Osteoblast (primary cell): ENCODE measurements at regions not wholly inside any gene's neighbourhood (a gene's known extent, or its start where the extent isn't known, plus 50 kb on each side); places are given as distances from the start of the nearest gene placed in this dataset.

Experiments used
- DNase-seq: peaks from one replicate; pipeline ENCODE4 v3.0.0; 2011; ENCODE audit warnings: low spot score, mixed read lengths; ENCODE audit not compliant: insufficient read length; ENCODE audit errors: missing footprints
- H2AFZ ChIP-seq: 2 replicates; pipeline ENCODE4 v1.6.0; 2011; ENCODE audit warnings: mild to moderate bottlenecking, low read length
- H3K27ac ChIP-seq: 2 replicates; pipeline ENCODE4 v1.5.1; 2011; ENCODE audit warnings: mild to moderate bottlenecking, low read depth, low read length, moderate library complexity
- H3K27me3 ChIP-seq: 2 replicates; pipeline ENCODE4 v1.6.0; 2012; ENCODE audit warnings: mild to moderate bottlenecking, control low read depth, inconsistent platforms, low read length, moderate library complexity; ENCODE audit not compliant: insufficient read depth
- H3K36me3 ChIP-seq: 2 replicates; pipeline ENCODE4 v1.5.1; 2011; ENCODE audit warnings: mild to moderate bottlenecking, low read length, control low read depth, moderate library complexity; ENCODE audit not compliant: insufficient read depth
- H3K4me1 ChIP-seq: 2 replicates; pipeline ENCODE4 v1.5.1; 2011; ENCODE audit warnings: mild to moderate bottlenecking, low read length, control low read depth, moderate library complexity; ENCODE audit not compliant: insufficient read depth
- H3K4me2 ChIP-seq: 2 replicates; pipeline ENCODE4 v1.6.0; 2011; ENCODE audit warnings: mild to moderate bottlenecking, low read length; ENCODE audit not compliant: insufficient read depth
- H3K4me3 ChIP-seq: fragments of 200-600 bp; sonication (generic); 3 replicates; pipeline ENCODE4 v1.5.1; 2012; ENCODE audit warnings: mild to moderate bottlenecking, low read length, inconsistent platforms; ENCODE audit not compliant: insufficient read depth
- H3K79me2 ChIP-seq: 2 replicates; pipeline ENCODE4 v1.6.0; 2012; ENCODE audit warnings: mild to moderate bottlenecking, low read length, control low read depth, inconsistent platforms; ENCODE audit not compliant: insufficient read depth
- H3K9me3 ChIP-seq: 2 replicates; pipeline ENCODE4 v1.5.1; 2011; ENCODE audit warnings: low read depth, low read length, control low read depth
- H4K20me1 ChIP-seq: 2 replicates; pipeline ENCODE4 v1.6.0; 2012; ENCODE audit warnings: mild to moderate bottlenecking, low read length, control low read depth; ENCODE audit not compliant: insufficient read depth
- CTCF ChIP-seq: IDR thresholded peaks from 2 replicates; pipeline ENCODE4 v1.5.1; 2011; ENCODE audit warnings: mild to moderate bottlenecking, low read depth, low read length, moderate library complexity; ENCODE audit errors: extremely low read depth

DNA sequence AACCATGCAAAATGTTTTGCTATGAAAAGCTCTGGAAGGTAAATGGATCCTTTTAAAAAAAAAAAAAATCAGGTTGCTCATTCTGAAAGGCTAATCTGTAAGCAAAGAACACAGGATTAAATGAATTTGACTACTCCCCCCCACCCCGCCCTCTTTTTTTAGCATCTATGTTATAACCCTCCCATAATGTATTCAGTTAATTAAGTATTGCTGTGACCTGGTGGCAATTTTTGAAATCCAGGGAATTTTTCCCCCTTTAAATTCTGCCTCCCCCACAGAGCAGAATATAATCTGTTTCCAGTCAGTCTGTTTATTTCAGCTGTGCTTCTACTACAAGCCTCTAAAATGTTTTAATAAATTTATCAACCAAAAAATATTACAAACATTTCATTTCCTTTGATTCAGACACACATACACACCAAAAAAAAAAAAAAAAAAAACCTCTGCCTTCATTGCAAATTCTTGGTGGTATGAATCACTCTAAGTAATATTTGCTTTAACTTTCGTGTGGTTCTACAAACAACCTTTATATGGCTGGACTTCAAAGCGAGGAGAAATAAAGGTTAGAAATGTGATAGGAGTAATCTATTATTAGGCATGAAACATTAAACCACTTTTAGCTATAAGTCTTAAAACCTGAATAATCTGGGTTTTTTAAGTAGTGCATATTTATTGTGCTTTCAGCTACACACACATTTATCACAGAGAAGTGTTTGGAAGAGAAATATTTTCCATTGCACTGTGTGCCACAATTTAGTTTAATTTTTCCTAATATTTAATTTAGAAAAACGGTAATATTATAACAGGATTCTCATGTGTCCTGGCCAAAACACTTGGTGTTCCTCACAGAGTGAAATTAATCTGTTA, 64.4 kb upstream of the ARID5B start:
- no peak overlapping the region for H3K4me3 ChIP-seq
- DNase-seq: no peak
- no peak overlapping the region for H2AFZ ChIP-seq
- no peaks in the 10 kb centered on the region for H3K9me3 ChIP-seq
- peaks cover 41% of the 10 kb centered on the region for H3K4me1 ChIP-seq
- H3K36me3 ChIP-seq: no peaks in the 10 kb centered on the region
- H4K20me1 ChIP-seq: no peaks in the 10 kb centered on the region
- H3K27me3 ChIP-seq: no peaks in the 10 kb centered on the region
- H3K79me2 ChIP-seq: no peaks in the 10 kb centered on the region
- TF ChIP-seq CTCF: no peak
- peak overlapping the region; percentile 64 for H3K4me2 ChIP-seq
- peak overlapping the region; percentile 68 for H3K27ac ChIP-seq

- H3K27ac ChIP-seq: peak overlapping the region; percentile 68
Observed at GRCh38 chr10:61837755-61838171, 63.7 kb upstream of the ARID5B start.

GRCh38 chr10:61839916-61840315, 61.6 kb upstream of the ARID5B start:
- DNase-seq: no peak
- H4K20me1 ChIP-seq: no peaks in the 10 kb centered on the region

More at GRCh38 chr10:61837755-61838171, 63.7 kb upstream of the ARID5B start:
- no peak for TF ChIP-seq CTCF
- Histone ChIP-seq H3K79me2 (no peaks in the 10 kb centered on the region), H4K20me1 (no peaks in the 10 kb centered on the region), H3K4me2 (peak overlapping the region; percentile 60), H3K9me3 (no peaks in the 10 kb centered on the region), H3K4me1 (peaks cover 41% of the 10 kb centered on the region), H2AFZ (no peak overlapping the region), H3K4me3 (no peak overlapping the region), H3K36me3 (no peaks in the 10 kb centered on the region), H3K27me3 (no peaks in the 10 kb centered on the region)
- DNase-seq: no peak

More at GRCh38 chr10:61839916-61840315, 61.6 kb upstream of the ARID5B start:
- no peaks in the 10 kb centered on the region for H3K9me3 ChIP-seq
- no peaks in the 10 kb centered on the region for H3K36me3 ChIP-seq
- H2AFZ ChIP-seq: no peak overlapping the region
- H3K4me1 ChIP-seq: peaks cover 47% of the 10 kb centered on the region
- no peak overlapping the region for H3K27ac ChIP-seq
- TF ChIP-seq CTCF: no peak
- no peak overlapping the region for H3K4me3 ChIP-seq
- no peak overlapping the region for H3K4me2 ChIP-seq
- no peaks in the 10 kb centered on the region for H3K79me2 ChIP-seq
- H3K27me3 ChIP-seq: no peaks in the 10 kb centered on the region
